Memory B cell (primary cell): ENCODE measurements at regions not wholly inside any gene's neighbourhood (a gene's known extent, or its start where the extent isn't known, plus 50 kb on each side); places are given as distances from the start of the nearest gene placed in this dataset.

Experiments
- ATAC-seq: fragments of 150-1000 bp; cut with Tn5 transposase; 2 replicates; pipeline ENCODE4 v1.10.0; 2021; ENCODE audit warnings: low read depth, mild to moderate bottlenecking, moderate library complexity
- DNase-seq, 2 donors: peaks; one replicate each; pipeline ENCODE4 v3.0.0; 2022; ENCODE audit warnings: low spot score in 2 of 2
- H3K27ac Mint-ChIP-seq: one replicate; pipeline ENCODE4 v1.8.0; 2022; ENCODE audit warnings: mild to moderate bottlenecking, moderate library complexity, mixed read lengths
- H3K27me3 Mint-ChIP-seq: one replicate; pipeline ENCODE4 v1.8.0; 2022; ENCODE audit warnings: mixed read lengths
- H3K36me3 Mint-ChIP-seq: one replicate; pipeline ENCODE4 v1.8.0; 2022; ENCODE audit warnings: mild to moderate bottlenecking, mixed read lengths
- H3K4me1 Mint-ChIP-seq: one replicate; pipeline ENCODE4 v1.8.0; 2022; ENCODE audit warnings: mixed read lengths
- H3K4me3 Mint-ChIP-seq: one replicate; pipeline ENCODE4 v1.8.0; 2022; ENCODE audit warnings: mild to moderate bottlenecking, moderate library complexity, mixed read lengths
- H3K9me3 Mint-ChIP-seq: one replicate; pipeline ENCODE4 v1.8.0; 2022; ENCODE audit warnings: mixed read lengths

DNA sequence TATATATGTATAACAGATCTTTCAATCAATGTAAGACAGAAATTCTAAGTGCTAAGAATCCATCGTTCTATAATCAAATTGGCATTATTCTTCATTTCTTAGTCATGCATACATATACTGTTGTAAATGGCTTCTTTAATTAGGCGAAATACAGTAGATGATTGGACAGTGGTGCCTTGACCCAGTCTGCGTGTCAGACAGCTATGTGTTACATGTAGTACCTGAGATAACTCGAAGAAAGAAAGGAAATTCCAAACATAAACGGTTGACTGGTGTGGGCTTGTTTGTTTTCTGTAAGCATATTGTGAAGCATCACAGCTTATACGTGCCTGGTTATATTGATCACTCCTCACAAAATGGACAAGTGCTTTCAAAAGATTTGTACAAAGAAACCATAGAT, 210.5 kb downstream of the ETNK1 start:
- H3K27ac Mint-ChIP-seq = no peak overlapping the region
- DNase-seq = no peak
- no peak for ATAC-seq
- H3K4me3 Mint-ChIP-seq = no peak overlapping the region
- H3K9me3 Mint-ChIP-seq = no peaks in the 10 kb centered on the region
- H3K4me1 Mint-ChIP-seq = no peaks in the 10 kb centered on the region
- no peaks in the 10 kb centered on the region for H3K36me3 Mint-ChIP-seq
- no peaks in the 10 kb centered on the region for H3K27me3 Mint-ChIP-seq

DNA sequence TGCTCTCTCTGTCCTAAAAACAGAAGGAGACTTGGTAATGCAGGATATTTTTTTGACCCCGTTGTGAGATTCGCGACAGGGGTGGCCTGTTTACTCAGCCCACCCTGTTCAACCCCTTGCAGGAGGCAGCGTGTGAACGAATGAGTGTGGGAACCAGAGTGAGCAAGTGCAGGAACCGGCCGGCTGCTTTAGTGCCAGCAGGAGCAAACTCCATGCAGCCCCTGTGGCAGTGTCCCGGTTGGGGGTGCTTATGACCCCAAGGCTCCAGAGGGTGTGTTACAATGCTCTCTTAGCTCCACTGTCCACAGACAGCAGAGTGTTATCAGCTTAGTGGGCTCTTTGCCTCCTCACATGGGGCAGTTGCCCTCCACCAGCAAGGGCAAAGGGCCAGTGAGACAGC, 225.2 kb downstream of the ETNK1 start:
- Mint-ChIP-seq H3K4me1 (peaks cover 2% of the 10 kb centered on the region), H3K9me3 (peaks cover 4% of the 10 kb centered on the region), H3K27me3 (peaks cover 6% of the 10 kb centered on the region), H3K4me3 (no peak overlapping the region), H3K36me3 (no peaks in the 10 kb centered on the region), H3K27ac (no peak overlapping the region)
- ATAC-seq = no peak
- DNase-seq = no peak

DNA sequence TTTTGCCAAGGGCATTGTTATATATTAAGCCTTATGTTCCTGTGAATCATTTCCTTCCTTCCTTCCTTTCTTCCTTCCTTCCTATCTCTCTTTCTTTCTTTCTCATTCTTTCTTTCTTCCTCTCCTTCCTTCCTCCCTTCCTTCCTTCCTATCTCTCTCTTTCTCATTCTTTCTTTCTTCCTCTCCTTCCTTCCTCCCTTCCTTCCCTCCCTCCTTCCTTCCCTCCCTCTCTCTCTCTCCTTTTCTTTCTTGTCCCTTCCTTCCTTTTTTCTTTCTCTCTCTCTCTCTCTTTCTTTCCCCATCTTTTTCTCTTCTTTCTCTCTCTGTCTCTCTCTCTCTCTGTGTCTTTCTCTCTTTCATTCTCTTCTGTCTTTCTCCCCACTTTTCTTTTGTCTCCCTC, 226.6 kb downstream of the ETNK1 start:
- H3K4me1 Mint-ChIP-seq = no peaks in the 10 kb centered on the region

DNA sequence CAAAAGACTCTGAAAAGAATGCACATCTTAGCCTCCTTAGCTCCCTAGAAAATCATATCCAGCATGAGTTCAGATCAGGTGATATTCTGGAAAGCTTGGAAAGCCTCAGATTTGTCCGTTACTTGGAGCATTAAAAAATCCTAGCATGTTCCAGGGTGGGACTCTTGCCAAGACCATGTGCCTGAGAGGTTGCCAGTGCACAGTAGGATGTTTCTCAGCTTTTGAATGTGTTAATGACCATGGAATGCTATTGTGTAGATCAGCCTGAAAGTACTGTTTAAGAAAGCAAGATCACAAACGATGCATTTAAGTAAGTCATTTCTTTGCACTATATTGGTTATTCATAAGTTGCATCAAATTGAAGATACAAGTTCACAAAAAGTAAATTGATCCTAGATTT, 230.5 kb downstream of the ETNK1 start:
- Mint-ChIP-seq H3K9me3 (no peaks in the 10 kb centered on the region), H3K27me3 (peaks cover 11% of the 10 kb centered on the region), H3K36me3 (no peaks in the 10 kb centered on the region), H3K27ac (no peak overlapping the region), H3K4me3 (no peak overlapping the region), H3K4me1 (no peaks in the 10 kb centered on the region)
- ATAC-seq (no peak), DNase-seq (no peak)

More for the DNA sequence above, 226.6 kb downstream of the ETNK1 start:
- H3K9me3 Mint-ChIP-seq = no peaks in the 10 kb centered on the region
- peaks cover 4% of the 10 kb centered on the region for H3K27me3 Mint-ChIP-seq
- H3K36me3 Mint-ChIP-seq = no peaks in the 10 kb centered on the region
- DNase-seq (no peak), ATAC-seq (no peak)
- no peak overlapping the region for H3K4me3 Mint-ChIP-seq
- no peak overlapping the region for H3K27ac Mint-ChIP-seq

DNA sequence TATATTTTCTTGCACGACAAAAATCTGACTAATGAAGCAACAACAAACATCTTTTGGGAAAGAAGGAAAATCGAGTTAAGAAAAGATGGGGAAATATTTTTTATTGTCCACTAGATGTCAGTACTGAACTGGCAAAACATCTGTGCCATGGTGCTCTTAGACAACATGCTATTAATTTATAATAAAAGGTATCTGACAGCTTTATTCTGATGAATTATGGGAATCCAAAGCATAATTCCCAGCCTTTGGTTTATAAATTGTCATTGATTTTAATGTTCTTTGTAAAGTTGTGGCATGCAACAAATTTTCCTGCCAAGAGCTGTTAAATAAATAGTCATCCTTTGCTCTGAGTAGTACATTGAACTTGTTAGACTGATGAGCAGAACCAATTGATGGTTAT, 231.2 kb downstream of the ETNK1 start:
- Mint-ChIP-seq H3K4me3 (no peak overlapping the region), H3K4me1 (no peaks in the 10 kb centered on the region), H3K27me3 (peaks cover 11% of the 10 kb centered on the region), H3K36me3 (no peaks in the 10 kb centered on the region), H3K27ac (no peak overlapping the region), H3K9me3 (no peaks in the 10 kb centered on the region)
- ATAC-seq (no peak), DNase-seq (no peak)

DNA sequence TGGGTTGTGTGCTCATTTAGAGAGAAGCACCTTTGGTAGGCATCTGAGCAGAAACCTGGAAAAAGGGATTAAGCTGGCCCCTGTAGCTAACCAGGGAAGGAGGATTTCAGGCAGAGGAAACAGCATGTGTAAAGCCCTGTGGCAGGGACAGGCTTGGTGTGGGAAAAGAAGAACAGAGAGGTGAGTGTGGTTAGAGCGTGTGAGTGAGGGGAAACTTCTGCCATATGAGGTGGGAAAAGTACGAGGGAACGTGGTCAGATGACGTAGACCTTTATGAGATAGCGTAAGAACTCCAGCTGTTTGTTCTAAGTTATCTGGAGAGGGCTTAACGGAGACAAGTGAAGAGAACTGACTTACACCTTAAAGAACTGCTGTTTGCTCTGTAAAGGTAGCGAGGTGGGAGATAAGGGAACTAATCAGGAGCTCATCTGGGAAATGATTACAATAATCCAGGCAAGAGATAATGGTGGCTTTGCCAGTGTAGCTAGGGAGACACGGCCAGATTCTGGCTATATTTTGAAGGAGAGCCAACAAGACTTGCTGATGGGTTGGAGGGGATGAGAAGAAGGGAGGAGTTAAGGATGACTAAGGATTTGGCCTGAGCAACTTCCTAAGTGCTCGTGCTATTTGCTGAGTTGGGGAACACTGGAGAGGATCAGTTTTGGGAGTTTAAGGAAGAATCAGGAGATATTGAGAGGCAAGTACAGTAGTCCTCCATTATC, 234.0 kb downstream of the ETNK1 start:
- Mint-ChIP-seq H3K36me3 (no peaks in the 10 kb centered on the region), H3K27me3 (peaks cover 16% of the 10 kb centered on the region), H3K9me3 (no peaks in the 10 kb centered on the region), H3K4me1 (no peaks in the 10 kb centered on the region), H3K4me3 (no peak overlapping the region), H3K27ac (no peak overlapping the region)
- no peak for DNase-seq
- no peak for ATAC-seq

DNA sequence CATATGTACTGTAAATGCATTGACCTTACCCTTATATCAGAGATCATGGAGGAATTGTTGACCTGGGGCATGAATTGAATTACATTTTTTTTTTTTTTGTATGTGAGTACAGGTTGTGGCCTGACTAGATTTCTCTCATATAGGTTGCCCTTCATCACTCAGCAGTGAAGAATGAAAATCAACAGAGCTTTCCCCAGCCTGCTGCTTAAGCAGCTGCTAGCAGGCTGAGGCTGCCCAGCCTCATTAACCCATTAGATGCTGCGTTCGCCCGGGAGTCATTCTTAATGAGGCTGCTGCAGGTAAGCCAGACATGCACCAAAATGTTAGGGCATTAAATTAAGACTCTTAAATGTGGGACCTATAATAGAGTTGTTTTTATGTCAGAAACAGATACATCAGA, 236.0 kb downstream of the ETNK1 start:
- H3K9me3 Mint-ChIP-seq = no peaks in the 10 kb centered on the region
- no peak for ATAC-seq
- no peak overlapping the region for H3K27ac Mint-ChIP-seq
- DNase-seq = no peak
- H3K27me3 Mint-ChIP-seq = peaks cover 14% of the 10 kb centered on the region
- H3K36me3 Mint-ChIP-seq = no peaks in the 10 kb centered on the region
- no peaks in the 10 kb centered on the region for H3K4me1 Mint-ChIP-seq
- no peak overlapping the region for H3K4me3 Mint-ChIP-seq

DNA sequence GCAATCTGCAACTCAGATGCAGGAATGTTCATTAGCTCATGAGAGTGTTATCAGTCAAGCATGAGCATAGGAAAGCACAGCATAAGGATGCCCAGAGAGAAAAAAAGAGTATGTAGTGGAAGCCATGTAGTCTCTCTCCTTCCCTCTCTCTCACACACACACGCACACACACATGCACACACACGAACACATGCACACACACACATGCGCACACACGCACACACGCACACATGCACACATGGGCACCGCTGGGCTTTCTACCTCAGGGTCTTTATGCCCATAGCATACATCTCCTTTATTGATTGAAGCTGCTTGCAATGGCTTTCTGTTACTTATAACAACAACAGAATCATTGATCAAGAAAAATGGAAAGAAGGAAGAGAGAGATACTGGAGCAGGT, 240.9 kb downstream of the ETNK1 start:
- no peaks in the 10 kb centered on the region for H3K4me1 Mint-ChIP-seq
- no peaks in the 10 kb centered on the region for H3K9me3 Mint-ChIP-seq
- no peak for DNase-seq
- no peak overlapping the region for H3K4me3 Mint-ChIP-seq
- peaks cover 5% of the 10 kb centered on the region for H3K27me3 Mint-ChIP-seq
- no peak overlapping the region for H3K27ac Mint-ChIP-seq
- H3K36me3 Mint-ChIP-seq = no peaks in the 10 kb centered on the region
- no peak for ATAC-seq

DNA sequence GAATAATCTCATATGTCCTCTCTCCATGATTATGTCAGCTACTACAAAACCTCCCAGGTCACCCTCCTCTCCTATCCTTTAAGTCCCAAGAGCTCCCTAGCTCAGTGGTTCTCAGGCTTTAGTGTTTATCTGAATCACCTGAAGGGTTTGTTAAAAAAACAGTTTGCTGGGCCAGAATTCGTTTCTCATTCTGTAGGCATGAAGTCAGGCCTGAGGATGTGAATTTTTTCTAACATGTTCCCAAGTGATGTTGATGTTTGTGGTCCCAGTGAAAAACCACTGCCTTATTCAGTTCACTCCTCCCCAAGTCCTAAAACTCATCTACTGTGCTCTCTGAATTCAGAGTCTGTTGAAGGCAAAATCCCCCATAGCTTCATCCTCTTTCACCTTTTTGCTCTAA, 241.4 kb downstream of the ETNK1 start:
- Mint-ChIP-seq H3K27ac (no peak overlapping the region), H3K36me3 (no peaks in the 10 kb centered on the region), H3K27me3 (peaks cover 5% of the 10 kb centered on the region), H3K4me1 (no peaks in the 10 kb centered on the region), H3K9me3 (no peaks in the 10 kb centered on the region), H3K4me3 (no peak overlapping the region)
- DNase-seq (no peak), ATAC-seq (no peak)

DNA sequence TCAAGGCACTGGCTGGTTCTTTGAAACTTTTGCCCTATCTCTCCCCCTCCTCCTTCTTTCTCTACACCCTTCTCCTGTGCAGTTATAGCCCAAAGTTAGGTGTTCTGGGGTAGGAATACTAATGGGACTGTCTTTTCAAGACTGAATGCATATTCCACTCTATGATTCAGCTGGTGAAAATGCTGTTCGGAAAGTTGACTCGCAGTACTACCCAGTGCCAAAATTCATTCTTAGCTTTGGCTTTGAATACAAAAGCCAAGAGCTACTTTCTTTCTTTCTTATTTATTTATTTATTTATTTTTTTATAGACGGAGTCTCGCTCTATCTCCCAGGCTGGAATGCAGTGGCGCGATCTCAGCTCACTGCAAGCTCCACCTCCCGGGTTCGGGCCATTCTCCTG, 249.2 kb downstream of the ETNK1 start:
- Mint-ChIP-seq H3K9me3 (no peaks in the 10 kb centered on the region), H3K36me3 (no peaks in the 10 kb centered on the region), H3K4me3 (no peak overlapping the region), H3K27me3 (peaks cover 2% of the 10 kb centered on the region), H3K27ac (no peak overlapping the region), H3K4me1 (no peaks in the 10 kb centered on the region)
- DNase-seq = no peak
- no peak for ATAC-seq

DNA sequence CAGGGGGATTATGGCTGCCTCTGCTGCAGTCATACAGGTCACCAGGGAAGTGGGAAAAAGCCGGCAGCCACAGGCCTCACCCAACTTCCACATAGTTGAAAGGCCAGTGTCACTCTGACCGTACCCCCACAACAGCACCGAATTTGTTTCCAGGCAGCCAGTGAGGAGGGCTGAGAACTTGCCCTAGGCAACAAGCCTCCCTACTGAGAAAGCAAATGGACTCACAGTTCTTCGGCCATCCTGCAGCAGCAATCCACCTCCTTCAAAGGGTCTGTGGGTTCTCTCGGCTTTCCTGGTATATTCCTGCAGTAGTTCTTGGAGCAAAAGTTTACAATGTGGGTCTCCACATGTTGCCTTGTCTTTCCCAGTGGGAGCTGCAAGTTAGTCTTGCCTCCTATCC, 251.3 kb downstream of the ETNK1 start:
- no peaks in the 10 kb centered on the region for H3K4me1 Mint-ChIP-seq
- no peak for DNase-seq

DNA sequence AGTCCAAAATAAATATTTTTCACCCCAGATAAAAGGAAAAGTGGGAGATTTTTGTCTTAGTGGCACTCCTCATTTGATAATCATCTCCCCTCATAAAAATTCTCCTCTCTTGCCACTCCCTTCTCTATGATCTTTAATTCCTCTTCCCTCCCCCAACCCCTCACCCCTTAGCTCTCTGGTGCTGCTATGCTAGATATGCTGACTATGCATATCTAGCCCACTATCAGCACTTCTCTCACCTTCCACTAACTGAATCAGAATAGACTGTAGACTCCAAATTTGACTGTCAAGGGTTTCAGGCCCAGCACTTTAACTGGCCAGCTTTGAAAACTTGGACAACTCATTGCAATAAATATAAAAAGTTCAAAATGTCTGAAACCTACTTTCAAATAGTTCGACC, 254.2 kb downstream of the ETNK1 start:
- DNase-seq = no peak
- Mint-ChIP-seq H3K36me3 (no peaks in the 10 kb centered on the region), H3K9me3 (no peaks in the 10 kb centered on the region), H3K27me3 (peaks cover 4% of the 10 kb centered on the region), H3K27ac (no peak overlapping the region), H3K4me3 (no peak overlapping the region), H3K4me1 (no peaks in the 10 kb centered on the region)
- ATAC-seq = no peak

More for the DNA sequence above, 251.3 kb downstream of the ETNK1 start:
- H3K27me3 Mint-ChIP-seq = peaks cover 2% of the 10 kb centered on the region
- H3K4me3 Mint-ChIP-seq = no peak overlapping the region
- no peaks in the 10 kb centered on the region for H3K9me3 Mint-ChIP-seq
- H3K27ac Mint-ChIP-seq = no peak overlapping the region
- H3K36me3 Mint-ChIP-seq = no peaks in the 10 kb centered on the region
- no peak for ATAC-seq

DNA sequence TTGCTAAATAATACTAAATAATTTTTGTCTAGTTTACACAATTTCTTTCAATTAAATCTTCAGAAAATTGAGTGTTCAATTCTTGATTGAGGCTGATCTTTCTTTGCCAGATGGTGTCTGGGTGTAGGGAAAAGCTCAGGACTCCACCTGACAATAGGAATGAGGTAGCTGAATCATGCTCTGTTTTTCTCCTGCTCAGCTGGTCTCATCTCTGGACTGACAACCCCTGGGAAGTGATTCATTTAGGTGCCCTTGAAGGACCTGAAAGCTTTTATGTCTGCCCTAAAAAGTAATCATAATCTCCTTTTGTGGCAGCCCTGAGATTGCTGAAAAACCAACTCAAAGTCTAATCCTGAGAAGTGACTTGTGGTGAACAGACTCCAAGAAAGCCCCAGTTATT, 255.4 kb downstream of the ETNK1 start:
- no peaks in the 10 kb centered on the region for H3K36me3 Mint-ChIP-seq
- DNase-seq (no peak), ATAC-seq (no peak)
- H3K27me3 Mint-ChIP-seq = peaks cover 4% of the 10 kb centered on the region
- H3K4me1 Mint-ChIP-seq = no peaks in the 10 kb centered on the region
- no peak overlapping the region for H3K27ac Mint-ChIP-seq
- no peaks in the 10 kb centered on the region for H3K9me3 Mint-ChIP-seq
- H3K4me3 Mint-ChIP-seq = no peak overlapping the region

DNA sequence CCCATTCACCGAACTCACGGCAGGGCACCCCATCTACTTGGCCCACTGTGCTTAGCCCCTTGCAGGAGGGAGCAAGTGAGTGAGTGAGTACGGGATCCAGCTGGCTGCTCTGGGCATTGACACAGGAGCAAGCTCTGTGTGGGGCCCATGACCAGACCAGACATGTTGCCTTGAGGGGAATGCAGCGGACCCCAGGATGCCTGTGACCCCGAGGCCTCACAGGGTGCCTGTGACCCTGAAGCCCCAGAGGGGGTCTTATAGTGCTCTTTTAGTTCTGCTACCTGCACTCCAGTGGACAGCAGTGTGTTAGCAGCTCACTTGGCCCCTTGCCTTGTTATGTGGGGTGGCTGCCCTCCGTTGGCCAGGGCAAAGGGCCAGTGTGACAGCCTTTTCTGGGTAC, 255.8 kb downstream of the ETNK1 start:
- DNase-seq (no peak), ATAC-seq (no peak)
- Mint-ChIP-seq H3K36me3 (no peaks in the 10 kb centered on the region), H3K27ac (no peak overlapping the region), H3K27me3 (peaks cover 4% of the 10 kb centered on the region), H3K4me3 (no peak overlapping the region), H3K4me1 (no peaks in the 10 kb centered on the region), H3K9me3 (no peaks in the 10 kb centered on the region)

DNA sequence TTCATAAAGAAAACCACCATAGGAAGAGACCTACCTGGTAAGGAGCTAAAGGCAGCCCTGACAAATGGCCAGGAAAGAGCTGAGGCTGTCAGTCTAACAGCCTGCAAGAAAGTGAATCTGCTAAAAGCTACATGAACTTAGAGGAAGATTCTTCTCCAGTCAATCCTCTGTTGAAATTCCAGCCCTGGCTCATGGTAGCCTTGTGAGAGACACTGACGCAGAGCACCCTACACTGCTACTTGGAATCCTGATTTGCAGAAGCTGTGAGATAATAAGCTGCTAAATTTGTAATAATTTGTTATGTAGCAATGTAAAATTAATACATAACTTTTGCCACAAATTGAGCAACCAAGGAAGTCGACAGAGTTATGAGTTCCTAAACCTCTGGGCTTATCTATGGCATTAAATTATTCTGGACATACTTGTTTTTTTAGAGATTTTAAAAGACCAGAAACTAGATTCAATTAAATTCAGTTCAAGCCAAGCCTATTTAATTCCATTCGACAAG, 257.0 kb downstream of the ETNK1 start:
- Mint-ChIP-seq H3K27ac (no peak overlapping the region), H3K36me3 (no peaks in the 10 kb centered on the region), H3K4me3 (no peak overlapping the region), H3K9me3 (no peaks in the 10 kb centered on the region), H3K4me1 (no peaks in the 10 kb centered on the region), H3K27me3 (peaks cover 4% of the 10 kb centered on the region)
- DNase-seq (no peak), ATAC-seq (no peak)
